Endothelial cell of umbilical vein (primary cell): ENCODE measurements at regions not wholly inside any gene's neighbourhood (a gene's known extent, or its start where the extent isn't known, plus 50 kb on each side); places are given as distances from the start of the nearest gene placed in this dataset.

Source experiments
- BruUV-seq: library from RNA; stranded (reverse); fragments of 400-500 nt; replicated peaks from 2 replicates; lab custom pipeline; 2021; lab: Mats Ljungman, UMichigan
- CTCF ChIA-PET: fragments of 300-600, 350-600 bp; sonication (Branson Sonifier 250); formaldehyde crosslinking; loops from one replicate; lab custom pipeline; 2021; ENCODE audit warnings: antibody characterized with exemption, inconsistent platforms; lab: Charles Lee
- POLR2A ChIA-PET: fragments of 300-600, 350-600 bp; sonication (Branson Sonifier 250); formaldehyde crosslinking; loops from one replicate; lab custom pipeline; 2021; ENCODE audit warnings: antibody characterized with exemption, inconsistent platforms; lab: Charles Lee
- DNase-seq: peaks from one replicate; pipeline ENCODE4 v3.0.0-alpha.2; 2011; ENCODE audit warnings: low read depth, low spot score
- FAIRE-seq: peaks from 2 replicates; lab custom pipeline; 2011; peaks lifted over from hg19 to GRCh38; lab: Jason Lieb, UNC
- H2AFZ ChIP-seq: 2 replicates; pipeline ENCODE4 v1.6.0; 2012; ENCODE audit warnings: low read depth, low read length, control low read depth, inconsistent platforms
- H3K27ac ChIP-seq: 2 replicates; pipeline ENCODE4 v1.5.1; 2011; ENCODE audit warnings: low read depth, mild to moderate bottlenecking, control low read depth, low read length, moderate library complexity; ENCODE audit not compliant: insufficient read depth
- H3K27me3 ChIP-seq, 2 experiments: 2 replicates each; pipeline versions ENCODE4 v1.6.0 to v1.6.1; 2011; ENCODE audit warnings: low read length in 2 of 2, mixed read lengths in 1 of 2; ENCODE audit not compliant: control insufficient read depth in 2 of 2, insufficient read depth in 2 of 2
- H3K36me3 ChIP-seq, 2 experiments: 2 replicates in 1 of 2; 3 replicates in 1 of 2; pipeline ENCODE4 v1.5.1; 2011; ENCODE audit warnings: low read length in 2 of 2, mild to moderate bottlenecking in 1 of 2, moderate library complexity in 1 of 2; ENCODE audit not compliant: control insufficient read depth in 2 of 2, insufficient read depth in 2 of 2; ENCODE audit errors: extremely low read depth in 1 of 2
- H3K4me1 ChIP-seq: 3 replicates; pipeline ENCODE4 v1.5.1; 2011; ENCODE audit warnings: mild to moderate bottlenecking, low read length; ENCODE audit not compliant: control insufficient read depth, insufficient read depth; ENCODE audit errors: extremely low read depth
- H3K4me2 ChIP-seq: 2 replicates; pipeline ENCODE4 v1.6.1; 2011; ENCODE audit warnings: low read length, control low read depth, mixed read lengths; ENCODE audit not compliant: insufficient read depth
- H3K4me3 ChIP-seq, 3 experiments: fragments of 200-600 bp in 1 of 3; sonication (generic), shearing (Covaris generic) in 1 of 3; replicated peaks in 1 of 3; 2 replicates each; pipeline ENCODE4 v1.5.1; 2011 to 2016; ENCODE audit warnings: control low read depth in 3 of 3, low read length in 3 of 3, mild to moderate bottlenecking in 2 of 3, inconsistent platforms in 1 of 3, low read depth in 1 of 3, moderate library complexity in 1 of 3; ENCODE audit not compliant: insufficient read depth in 1 of 3
- H3K79me2 ChIP-seq: 2 replicates; pipeline ENCODE4 v1.6.0; 2012; ENCODE audit warnings: low read length, inconsistent platforms; ENCODE audit not compliant: control insufficient read depth, insufficient read depth
- H3K9ac ChIP-seq: replicated peaks from 2 replicates; pipeline ENCODE3; 2011; ENCODE audit warnings: low read length, control low read depth; ENCODE audit not compliant: insufficient read depth; ENCODE audit errors: extremely low read depth
- H3K9me1 ChIP-seq: replicated peaks from 3 replicates; pipeline ENCODE4 v1.6.0; 2011; ENCODE audit warnings: mild to moderate bottlenecking, low read length; ENCODE audit not compliant: control insufficient read depth, insufficient read depth; ENCODE audit errors: extremely low read depth
- H3K9me3 ChIP-seq: replicated peaks from 2 replicates; pipeline ENCODE4 v1.5.1; 2012; ENCODE audit warnings: low read length, inconsistent platforms; ENCODE audit not compliant: control insufficient read depth, insufficient read depth
- H4K20me1 ChIP-seq: replicated peaks from 2 replicates; pipeline ENCODE3; 2011; ENCODE audit warnings: mild to moderate bottlenecking, low read length; ENCODE audit not compliant: control insufficient read depth, insufficient read depth; ENCODE audit errors: extremely low read depth
- EZH2 ChIP-seq: IDR thresholded peaks from 2 replicates; pipeline ENCODE4 v1.6.1; 2012; ENCODE audit warnings: borderline replicate concordance, low read depth, mild to moderate bottlenecking, moderate library complexity, low read length, inconsistent platforms; ENCODE audit not compliant: severe bottlenecking
- FOS ChIP-seq: IDR thresholded peaks from 2 replicates; pipeline ENCODE4 v1.6.1; 2011; ENCODE audit warnings: mild to moderate bottlenecking, low read length, moderate library complexity, borderline replicate concordance; ENCODE audit not compliant: insufficient read depth
- GATA2 ChIP-seq: IDR thresholded peaks from 2 replicates; pipeline ENCODE4 v1.7.0; 2011; ENCODE audit warnings: low read depth, mild to moderate bottlenecking, moderate library complexity, mixed read lengths, low read length; ENCODE audit not compliant: insufficient read length, insufficient read depth
- JUN ChIP-seq: IDR thresholded peaks from 2 replicates; pipeline ENCODE4 v1.6.1; 2011; ENCODE audit warnings: borderline replicate concordance, low read depth; ENCODE audit not compliant: insufficient read length, insufficient read depth
- MAX ChIP-seq: IDR thresholded peaks from 2 replicates; pipeline ENCODE4 v1.6.1; 2011; ENCODE audit not compliant: insufficient read depth, insufficient read length
- MYC ChIP-seq: IDR thresholded peaks from one replicate; pipeline ENCODE4 v1.6.1; 2011; ENCODE audit warnings: mild to moderate bottlenecking, low read depth, low read length
- POLR2A ChIP-seq: IDR thresholded peaks from 2 replicates; pipeline ENCODE4 v1.6.1; 2012; ENCODE audit warnings: low read depth, mild to moderate bottlenecking, control low read depth, low read length
- POLR2AphosphoS5 ChIP-seq: IDR thresholded peaks from 2 replicates; pipeline ENCODE4 v1.6.1; 2012; ENCODE audit warnings: low read depth, mild to moderate bottlenecking, control low read depth, low read length, moderate library complexity; ENCODE audit not compliant: insufficient read depth
- dilution Hi-C: fragments of 300-500 bp; cut with MboI; formaldehyde crosslinking; loops from one replicate; pipeline ENCODE4 v1.15.0; 2019; ENCODE audit warnings: low sequenced_read_pairs; ENCODE audit not compliant: extremely low pct_ligation_motif_present
- intact Hi-C: fragments of 100-400 bp; cut with micrococcal nuclease; formaldehyde crosslinking; loops from one replicate; pipeline ENCODE4 v1.10.0; 2022
- TF ChIP-seq, protein P1 (sequence below), 2 donors: IDR thresholded peaks; 1 replicate in 1 of 2; 2 replicates in 1 of 2; pipeline ENCODE4 v1.5.1; 2011; ENCODE audit warnings: low read length in 2 of 2, mild to moderate bottlenecking in 2 of 2, moderate library complexity in 2 of 2, control low read depth in 1 of 2, inconsistent platforms in 1 of 2, low read depth in 1 of 2; ENCODE audit not compliant: insufficient read depth in 1 of 2; ENCODE audit errors: extremely low read depth in 1 of 2

DNA sequence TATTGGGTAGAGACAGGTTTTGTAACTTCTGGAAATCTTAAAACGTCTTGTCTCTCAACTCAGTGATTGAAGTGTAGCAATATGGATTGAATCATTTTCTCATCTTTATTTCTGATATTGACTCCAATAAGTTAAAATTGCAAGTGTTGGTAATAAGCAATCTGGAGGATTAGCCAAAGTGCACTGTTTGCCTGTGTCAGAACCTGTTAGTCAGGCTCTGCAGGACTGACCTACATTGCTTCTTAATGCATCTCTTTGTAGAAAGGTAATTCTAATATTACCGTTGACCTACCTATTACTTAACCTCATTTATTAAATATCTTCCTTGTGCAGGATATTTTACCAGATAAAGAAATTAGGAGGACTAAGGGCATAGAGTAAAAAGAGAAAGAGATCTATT lies 484.0 kb upstream of the CITED2 start:
- no TSS peak for BruUV-seq
- Histone ChIP-seq H3K9me3 (no peaks in the 10 kb centered on the region), H3K4me1 (no peaks in the 10 kb centered on the region), H3K79me2 (no peaks in the 10 kb centered on the region), H3K27me3 (no peaks in the 10 kb centered on the region), H3K27ac (no peak overlapping the region), H3K9me1 (no peaks in the 10 kb centered on the region), H4K20me1 (no peaks in the 10 kb centered on the region), H3K9ac (no peak overlapping the region), H2AFZ (no peak overlapping the region), H3K36me3 (no peaks in the 10 kb centered on the region), H3K4me2 (no peak overlapping the region), H3K4me3 (no peak overlapping the region)
- dilution Hi-C loops (no loop called here), intact Hi-C loops (no loop called here)
- ChIA-PET CTCF (no interaction called here), POLR2A (no interaction called here)
- FAIRE-seq (no peak), DNase-seq (no peak)
- no peak for TF ChIP-seq FOS
- no peak for TF ChIP-seq EZH2
- no peak for TF ChIP-seq JUN
- TF ChIP-seq MYC, result no peak
- TF ChIP-seq MAX, result no peak
- no peak for TF ChIP-seq POLR2A
- no peak for TF ChIP-seq POLR2AphosphoS5
- TF ChIP-seq, protein P1, sequence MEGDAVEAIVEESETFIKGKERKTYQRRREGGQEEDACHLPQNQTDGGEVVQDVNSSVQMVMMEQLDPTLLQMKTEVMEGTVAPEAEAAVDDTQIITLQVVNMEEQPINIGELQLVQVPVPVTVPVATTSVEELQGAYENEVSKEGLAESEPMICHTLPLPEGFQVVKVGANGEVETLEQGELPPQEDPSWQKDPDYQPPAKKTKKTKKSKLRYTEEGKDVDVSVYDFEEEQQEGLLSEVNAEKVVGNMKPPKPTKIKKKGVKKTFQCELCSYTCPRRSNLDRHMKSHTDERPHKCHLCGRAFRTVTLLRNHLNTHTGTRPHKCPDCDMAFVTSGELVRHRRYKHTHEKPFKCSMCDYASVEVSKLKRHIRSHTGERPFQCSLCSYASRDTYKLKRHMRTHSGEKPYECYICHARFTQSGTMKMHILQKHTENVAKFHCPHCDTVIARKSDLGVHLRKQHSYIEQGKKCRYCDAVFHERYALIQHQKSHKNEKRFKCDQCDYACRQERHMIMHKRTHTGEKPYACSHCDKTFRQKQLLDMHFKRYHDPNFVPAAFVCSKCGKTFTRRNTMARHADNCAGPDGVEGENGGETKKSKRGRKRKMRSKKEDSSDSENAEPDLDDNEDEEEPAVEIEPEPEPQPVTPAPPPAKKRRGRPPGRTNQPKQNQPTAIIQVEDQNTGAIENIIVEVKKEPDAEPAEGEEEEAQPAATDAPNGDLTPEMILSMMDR (IDR thresholded peaks at IDR 0.05; ENCODE audit: extremely low read depth in 1 of 2, insufficient read depth in 1 of 2, low read depth in 1 of 2, low read length in 2 of 2), result no peak
- TF ChIP-seq GATA2, result no peak
